ENCODE measurements at regions not wholly inside any gene's neighbourhood (a gene's known extent, or its start where the extent isn't known, plus 50 kb on each side); places are given as distances from the start of the nearest gene placed in this dataset.

GRCh38 chr7:136230210-136230609, 253.1 kb upstream of the MTPN start:
- no peak for DNase-seq

GRCh38 chr7:136229790-136230189, 252.6 kb upstream of the MTPN start:
- DNase-seq, result no peak

GRCh38 chr7:136228171-136228570, 251.0 kb upstream of the MTPN start:
- DNase-seq, result no peak

GRCh38 chr7:136214356-136214755, 237.2 kb upstream of the MTPN start:
- DNase-seq, result no peak

GRCh38 chr7:136213012-136213411, 235.9 kb upstream of the MTPN start:
- DNase-seq, result no peak

- DNase-seq, result no peak
These were observed 233.5 kb upstream of the MTPN start for GRCh38 chr7:136210664-136211063.

GRCh38 chr7:136210079-136210478, 232.9 kb upstream of the MTPN start:
- DNase-seq, result no peak

- no peak for DNase-seq
These were observed 228.8 kb upstream of the MTPN start for GRCh38 chr7:136205956-136206355.

- no peak for DNase-seq
These were observed 221.0 kb upstream of the MTPN start for GRCh38 chr7:136198168-136198567.

GRCh38 chr7:136194878-136195277, 217.7 kb upstream of the MTPN start:
- no peak for DNase-seq

GRCh38 chr7:136193940-136194339, 216.8 kb upstream of the MTPN start:
- DNase-seq, result no peak

GRCh38 chr7:136189506-136189998, 212.4 kb upstream of the MTPN start:
- DNase-seq, result no peak

- no peak for DNase-seq
These were observed 209.1 kb upstream of the MTPN start for GRCh38 chr7:136186281-136186680.

- no peak for DNase-seq
These were observed 207.6 kb upstream of the MTPN start for GRCh38 chr7:136184719-136185118.

GRCh38 chr7:136183981-136184380, 206.8 kb upstream of the MTPN start:
- no peak for DNase-seq

GRCh38 chr7:136180984-136181383, 203.8 kb upstream of the MTPN start:
- no peak for DNase-seq

GRCh38 chr7:136179851-136180721, 202.9 kb upstream of the MTPN start:
- no peak for DNase-seq

- DNase-seq, result no peak
These were observed 202.0 kb upstream of the MTPN start for GRCh38 chr7:136179154-136179553.

- DNase-seq, result no peak
These were observed 197.4 kb upstream of the MTPN start for GRCh38 chr7:136174477-136175125.

GRCh38 chr7:136173874-136174273, 196.7 kb upstream of the MTPN start:
- DNase-seq, result no peak

- no peak for DNase-seq
These were observed 194.1 kb upstream of the MTPN start for GRCh38 chr7:136171233-136171632.

- no peak for DNase-seq
These were observed 191.7 kb upstream of the MTPN start for GRCh38 chr7:136168821-136169220.

- no peak for DNase-seq
These were observed 190.8 kb upstream of the MTPN start for GRCh38 chr7:136167991-136168390.

- no peak for DNase-seq
These were observed 189.4 kb upstream of the MTPN start for GRCh38 chr7:136166521-136166920.
